GM12865 (cell line): ENCODE measurements at regions not wholly inside any gene's neighbourhood (a gene's known extent, or its start where the extent isn't known, plus 50 kb on each side); places are given as distances from the start of the nearest gene placed in this dataset.

ENCODE experiments used
- DNase-seq: peaks from one replicate; pipeline ENCODE4 v3.0.0; 2010; ENCODE audit warnings: low read depth
- H3K4me3 ChIP-seq: 2 replicates; pipeline ENCODE4 v1.5.1; 2011; ENCODE audit warnings: mild to moderate bottlenecking, low read depth, low read length, control low read depth
- CTCF ChIP-seq: IDR thresholded peaks from 2 replicates; pipeline ENCODE4 v1.5.1; 2011; ENCODE audit warnings: low read length, control low read depth, low read depth, inconsistent platforms; ENCODE audit not compliant: insufficient read depth; ENCODE audit errors: missing control alignments

- no peak for TF ChIP-seq CTCF
- H3K4me3 ChIP-seq: no peak overlapping the region
- DNase-seq: no peak
These were observed 158.6 kb downstream of the AXIN2 start for GRCh38 chr17:65402513-65403496.

- no peak for TF ChIP-seq CTCF
- H3K4me3 ChIP-seq: no peak overlapping the region
- DNase-seq: no peak
These were observed 159.9 kb downstream of the AXIN2 start for GRCh38 chr17:65401561-65401960.

GRCh38 chr17:65400701-65401100, 160.7 kb downstream of the AXIN2 start:
- no peak overlapping the region for H3K4me3 ChIP-seq
- DNase-seq: no peak
- no peak for TF ChIP-seq CTCF

GRCh38 chr17:65398040-65398787, 163.2 kb downstream of the AXIN2 start:
- no peak for DNase-seq
- H3K4me3 ChIP-seq: no peak overlapping the region
- no peak for TF ChIP-seq CTCF

GRCh38 chr17:65395924-65396323, 165.5 kb downstream of the AXIN2 start:
- no peak for TF ChIP-seq CTCF
- DNase-seq: no peak
- H3K4me3 ChIP-seq: no peak overlapping the region

GRCh38 chr17:65394811-65395472, 166.5 kb downstream of the AXIN2 start:
- no peak for TF ChIP-seq CTCF
- no peak overlapping the region for H3K4me3 ChIP-seq
- no peak for DNase-seq
